ENCODE measurements at regions not wholly inside any gene's neighbourhood (a gene's known extent, or its start where the extent isn't known, plus 50 kb on each side); places are given as distances from the start of the nearest gene placed in this dataset.

GRCh38 chr15:29396176-29396811, 126.7 kb upstream of the NSMCE3 start:
- Histone ChIP-seq H3K27ac (ENCODE audit: low read depth, low read length) (no peak overlapping the region), H3K9me3 (ENCODE audit: control insufficient read depth, insufficient read depth, low read length) (no peaks in the 10 kb centered on the region), H3K27me3 (ENCODE audit: control insufficient read depth, insufficient read depth, low read length) (peaks cover 2% of the 10 kb centered on the region), H3K4me3 (ENCODE audit: low read depth, low read length) (no peak overlapping the region)
- TF ChIP-seq, protein P1, sequence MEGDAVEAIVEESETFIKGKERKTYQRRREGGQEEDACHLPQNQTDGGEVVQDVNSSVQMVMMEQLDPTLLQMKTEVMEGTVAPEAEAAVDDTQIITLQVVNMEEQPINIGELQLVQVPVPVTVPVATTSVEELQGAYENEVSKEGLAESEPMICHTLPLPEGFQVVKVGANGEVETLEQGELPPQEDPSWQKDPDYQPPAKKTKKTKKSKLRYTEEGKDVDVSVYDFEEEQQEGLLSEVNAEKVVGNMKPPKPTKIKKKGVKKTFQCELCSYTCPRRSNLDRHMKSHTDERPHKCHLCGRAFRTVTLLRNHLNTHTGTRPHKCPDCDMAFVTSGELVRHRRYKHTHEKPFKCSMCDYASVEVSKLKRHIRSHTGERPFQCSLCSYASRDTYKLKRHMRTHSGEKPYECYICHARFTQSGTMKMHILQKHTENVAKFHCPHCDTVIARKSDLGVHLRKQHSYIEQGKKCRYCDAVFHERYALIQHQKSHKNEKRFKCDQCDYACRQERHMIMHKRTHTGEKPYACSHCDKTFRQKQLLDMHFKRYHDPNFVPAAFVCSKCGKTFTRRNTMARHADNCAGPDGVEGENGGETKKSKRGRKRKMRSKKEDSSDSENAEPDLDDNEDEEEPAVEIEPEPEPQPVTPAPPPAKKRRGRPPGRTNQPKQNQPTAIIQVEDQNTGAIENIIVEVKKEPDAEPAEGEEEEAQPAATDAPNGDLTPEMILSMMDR (IDR thresholded peaks at IDR 0.05; ENCODE audit: low read depth, low read length) = no peak
- ChIA-PET POLR2A (no interaction called here), CTCF (no interaction called here)
- DNase-seq (ENCODE audit: low read depth, low spot score) = no peak

DNA sequence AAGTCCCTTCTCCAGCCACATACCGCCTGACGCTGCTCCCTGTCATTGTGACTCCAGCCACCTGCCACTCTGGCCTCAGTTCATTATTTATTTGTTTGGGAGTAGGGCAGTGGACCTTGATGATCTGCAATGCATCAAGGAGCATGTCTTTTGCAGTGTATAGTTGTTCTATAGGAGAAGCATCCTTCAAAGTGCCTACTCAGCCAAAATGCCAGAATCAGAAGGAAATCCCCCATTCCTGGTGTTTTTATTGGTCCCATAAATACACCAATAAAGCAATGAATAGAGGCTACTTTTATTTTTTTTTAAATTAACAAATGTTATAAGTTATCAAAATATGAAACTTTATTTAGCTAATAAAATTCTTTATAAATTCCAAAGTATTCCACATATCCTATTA, 123.8 kb upstream of the NSMCE3 start:
- H3K4me3 ChIP-seq (ENCODE audit: low read depth, low read length) = no peak overlapping the region
- ChIA-PET CTCF (no interaction called here), POLR2A (no interaction called here)
- TF ChIP-seq, protein P1 (IDR thresholded peaks at IDR 0.05; ENCODE audit: low read depth, low read length) = no peak
- no peak overlapping the region for H3K27ac ChIP-seq (ENCODE audit: low read depth, low read length)
- DNase-seq (ENCODE audit: low read depth, low spot score) = no peak
- H3K27me3 ChIP-seq (ENCODE audit: control insufficient read depth, insufficient read depth, low read length) = no peaks in the 10 kb centered on the region
- H3K9me3 ChIP-seq (ENCODE audit: control insufficient read depth, insufficient read depth, low read length) = no peaks in the 10 kb centered on the region

DNA sequence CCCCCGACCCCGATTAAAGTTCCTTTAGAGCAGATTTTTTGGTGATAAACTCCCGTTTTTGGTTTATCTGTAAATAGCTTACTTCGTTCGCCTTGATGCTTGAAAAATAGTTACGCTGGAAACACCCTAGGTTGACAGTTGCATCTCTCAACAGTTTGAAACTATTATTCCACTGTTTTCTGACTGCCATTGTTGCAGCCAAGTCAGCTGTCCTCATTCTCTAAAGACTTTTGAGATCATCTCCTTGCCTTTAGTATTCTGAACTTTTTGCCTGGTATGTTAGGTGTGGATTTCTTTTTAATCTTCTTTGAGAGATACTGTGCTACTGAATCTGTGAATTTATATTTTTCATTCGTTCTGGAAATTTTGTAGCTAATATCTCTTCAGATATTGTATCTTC, 122.7 kb upstream of the NSMCE3 start:
- CTCF ChIA-PET = no interaction called here
- TF ChIP-seq, protein P1 (IDR thresholded peaks at IDR 0.05; ENCODE audit: low read depth, low read length) = no peak

GRCh38 chr15:29390051-29390450, 120.4 kb upstream of the NSMCE3 start:
- POLR2A ChIA-PET = no interaction called here
- Histone ChIP-seq H3K4me3 (ENCODE audit: low read depth, low read length) (no peak overlapping the region), H3K27ac (ENCODE audit: low read depth, low read length) (no peak overlapping the region), H3K27me3 (ENCODE audit: control insufficient read depth, insufficient read depth, low read length) (no peaks in the 10 kb centered on the region), H3K9me3 (ENCODE audit: control insufficient read depth, insufficient read depth, low read length) (no peaks in the 10 kb centered on the region)
- DNase-seq (ENCODE audit: low read depth, low spot score) = no peak
- TF ChIP-seq, protein P1 (IDR thresholded peaks at IDR 0.05; ENCODE audit: low read depth, low read length) = no peak
- CTCF ChIA-PET = no interaction called here

More for the DNA sequence above, 122.7 kb upstream of the NSMCE3 start:
- Histone ChIP-seq H3K27me3 (ENCODE audit: control insufficient read depth, insufficient read depth, low read length) (no peaks in the 10 kb centered on the region), H3K4me3 (ENCODE audit: low read depth, low read length) (no peak overlapping the region), H3K27ac (ENCODE audit: low read depth, low read length) (no peak overlapping the region), H3K9me3 (ENCODE audit: control insufficient read depth, insufficient read depth, low read length) (no peaks in the 10 kb centered on the region)
- DNase-seq (ENCODE audit: low read depth, low spot score) = no peak
- POLR2A ChIA-PET = no interaction called here

DNA sequence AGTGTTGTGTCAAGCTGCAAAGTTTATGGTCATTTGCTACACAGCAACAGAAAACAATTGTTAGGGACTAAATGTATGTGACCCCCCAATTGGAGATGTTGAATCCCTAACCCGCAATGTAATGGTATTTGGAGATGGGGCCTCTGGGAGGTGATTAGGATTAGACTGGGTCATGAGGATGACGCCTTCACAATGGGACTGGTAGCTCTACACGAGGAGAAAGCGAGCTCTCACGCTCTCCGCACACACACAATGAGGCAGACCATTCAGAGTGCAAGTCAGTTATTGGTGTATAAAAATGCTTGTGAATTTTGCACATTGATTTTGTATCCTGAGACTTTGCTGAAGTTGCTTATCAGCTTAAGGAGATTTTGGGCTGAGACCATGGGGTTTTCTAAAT, 116.9 kb upstream of the NSMCE3 start:
- POLR2A ChIA-PET = no interaction called here
- TF ChIP-seq, protein P1 (IDR thresholded peaks at IDR 0.05; ENCODE audit: low read depth, low read length) = no peak

More for the DNA sequence above, 116.9 kb upstream of the NSMCE3 start:
- Histone ChIP-seq H3K9me3 (ENCODE audit: control insufficient read depth, insufficient read depth, low read length) (no peaks in the 10 kb centered on the region; the same call in 1 of the 2 replicates), H3K27ac (ENCODE audit: low read depth, low read length) (no peak overlapping the region), H3K27me3 (ENCODE audit: control insufficient read depth, insufficient read depth, low read length) (no peaks in the 10 kb centered on the region), H3K4me3 (ENCODE audit: low read depth, low read length) (no peak overlapping the region)
- CTCF ChIA-PET = no interaction called here
- no peak for DNase-seq (ENCODE audit: low read depth, low spot score)
